ENCODE measurements at regions not wholly inside any gene's neighbourhood (a gene's known extent, or its start where the extent isn't known, plus 50 kb on each side); places are given as distances from the start of the nearest gene placed in this dataset.
"Not testable (repeated sequence)": the region's sequence is repeated elsewhere in the genome, so short reads cannot be mapped to it uniquely, and the experiment has no call there.

DNA sequence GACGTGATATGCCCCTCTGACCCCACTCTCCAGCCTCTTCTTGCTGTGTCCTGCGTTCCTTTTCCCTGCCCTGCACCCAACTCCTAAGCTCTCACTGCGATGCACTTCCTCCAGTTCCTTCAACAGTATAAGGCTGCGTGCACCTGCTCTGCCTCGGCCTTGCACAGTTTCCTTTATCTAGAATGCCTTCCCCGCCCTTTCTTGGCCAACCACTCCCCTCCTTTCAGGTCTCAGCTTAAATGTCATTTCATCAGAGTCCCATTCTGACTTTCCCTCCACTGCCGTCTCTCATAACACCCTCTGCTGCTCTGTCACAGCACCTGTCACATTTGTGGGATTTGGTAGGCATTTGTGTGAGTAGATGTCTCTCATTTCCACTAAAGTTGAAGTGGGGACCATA lies 58.4 kb upstream of the NEIL3 start:
- no peak for DNase-seq

DNA sequence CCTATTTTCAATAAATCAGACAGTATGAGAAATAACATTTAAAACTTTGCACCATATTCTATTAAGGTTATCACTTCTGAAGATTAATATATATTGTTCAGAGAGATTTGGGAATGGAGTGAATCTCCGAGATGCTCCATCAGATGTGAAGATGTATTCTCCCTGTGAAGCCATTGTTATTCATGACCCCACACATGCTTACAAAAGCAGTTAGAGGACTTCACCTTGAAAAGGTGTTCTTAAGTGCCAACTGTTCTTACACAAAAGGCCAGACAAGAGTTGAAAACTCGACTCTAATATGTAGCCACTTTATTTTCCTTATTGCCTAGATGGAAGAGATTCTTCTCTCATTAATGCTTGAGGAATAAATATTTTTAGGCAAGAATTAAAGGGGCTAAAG lies 54.3 kb upstream of the NEIL3 start:
- no peak for DNase-seq

DNA sequence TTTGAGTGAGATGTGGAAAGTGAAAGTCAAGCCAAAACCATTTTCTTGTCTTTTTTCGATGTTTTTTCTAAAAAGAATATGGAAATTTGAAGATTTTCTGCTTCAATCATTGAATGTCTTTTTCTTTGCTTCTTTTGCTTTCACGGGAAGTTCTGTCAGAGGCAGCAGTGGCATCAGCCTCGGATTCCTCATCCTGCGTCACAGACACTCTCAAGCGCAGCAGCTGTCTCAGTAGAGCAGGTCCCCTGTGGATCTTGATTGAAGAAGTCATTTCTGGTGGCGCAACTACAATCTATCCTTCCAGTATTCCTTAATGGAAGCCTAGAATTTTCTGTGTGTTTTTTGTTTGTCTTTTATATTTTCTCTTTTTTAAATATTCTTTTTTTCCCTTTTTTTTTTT lies 52.7 kb upstream of the NEIL3 start:
- no peak for DNase-seq

DNA sequence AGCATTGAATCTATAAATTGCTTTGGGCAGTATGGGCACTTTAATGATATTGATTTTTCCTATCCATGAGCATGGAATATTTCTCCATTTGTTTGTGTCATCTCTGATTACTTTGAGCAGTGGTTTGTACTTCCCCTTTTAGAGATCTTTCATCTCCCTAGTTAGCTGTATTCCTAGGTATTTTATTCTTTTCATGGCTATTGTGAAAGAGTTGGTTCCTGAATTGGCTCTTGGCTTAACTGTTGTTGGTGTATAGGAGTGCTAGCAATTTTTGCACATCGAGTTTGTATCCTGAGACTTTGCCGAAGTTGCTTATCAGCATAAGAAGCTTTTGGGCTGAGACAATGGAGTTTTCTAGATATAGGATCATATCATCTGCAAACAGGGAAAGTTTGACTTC lies 50.2 kb upstream of the NEIL3 start:
- not testable (repeated sequence) for DNase-seq
